ENCODE measurements at regions not wholly inside any gene's neighbourhood (a gene's known extent, or its start where the extent isn't known, plus 50 kb on each side); places are given as distances from the start of the nearest gene placed in this dataset.

DNA sequence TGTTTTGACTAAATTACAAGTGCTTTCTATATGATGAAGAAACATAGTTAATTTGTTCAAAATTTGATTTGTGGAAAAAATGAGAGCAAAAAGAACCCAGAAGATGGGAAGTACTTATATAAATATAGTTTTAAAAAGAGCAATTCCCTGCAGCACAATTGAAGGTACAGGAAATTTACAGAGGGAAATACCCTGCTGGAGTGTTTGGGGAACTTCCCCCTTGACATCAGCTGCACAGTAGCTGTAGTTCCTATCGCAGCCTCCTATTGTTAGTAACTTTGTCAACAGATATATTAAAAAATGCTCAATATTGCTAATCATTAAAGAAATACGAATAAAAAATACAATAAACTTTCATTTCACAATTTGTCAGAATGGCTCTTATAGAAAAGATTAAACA, 1118.8 kb upstream of the ZEB2 start:
- DNase-seq (ENCODE audit: low spot score), result peak; percentile 6
- POLR2A ChIA-PET (ENCODE audit: low non-redundant PET), result interaction anchor here (0.7 kb wide), 1 partner anchor 73 kb away, joined by 4 read pairs; no protein-coding TSS in a partner anchor
- Histone ChIP-seq H3K36me3 (ENCODE audit: insufficient read depth, low read length, poor library complexity, severe bottlenecking) (no peaks in the 10 kb centered on the region), H3K27ac (ENCODE audit: low read depth, low read length, poor library complexity, severe bottlenecking) (no peak overlapping the region), H3K27me3 (replicated peaks; ENCODE audit: insufficient read depth, low read depth, low read length, poor library complexity) (no peaks in the 10 kb centered on the region), H3K4me1 (ENCODE audit: insufficient read depth, low read length, poor library complexity, severe bottlenecking) (no peaks in the 10 kb centered on the region), H3K9me3 (ENCODE audit: low read depth, low read length, poor library complexity, severe bottlenecking) (no peaks in the 10 kb centered on the region), H3K4me3 (ENCODE audit: low read depth, low read length, poor library complexity, severe bottlenecking) (no peak overlapping the region)
- no peak for TF ChIP-seq EZH2 (IDR thresholded peaks at IDR 0.05; ENCODE audit: borderline replicate concordance, low read depth, low read length, poor library complexity, severe bottlenecking)
- TF ChIP-seq, protein P1, sequence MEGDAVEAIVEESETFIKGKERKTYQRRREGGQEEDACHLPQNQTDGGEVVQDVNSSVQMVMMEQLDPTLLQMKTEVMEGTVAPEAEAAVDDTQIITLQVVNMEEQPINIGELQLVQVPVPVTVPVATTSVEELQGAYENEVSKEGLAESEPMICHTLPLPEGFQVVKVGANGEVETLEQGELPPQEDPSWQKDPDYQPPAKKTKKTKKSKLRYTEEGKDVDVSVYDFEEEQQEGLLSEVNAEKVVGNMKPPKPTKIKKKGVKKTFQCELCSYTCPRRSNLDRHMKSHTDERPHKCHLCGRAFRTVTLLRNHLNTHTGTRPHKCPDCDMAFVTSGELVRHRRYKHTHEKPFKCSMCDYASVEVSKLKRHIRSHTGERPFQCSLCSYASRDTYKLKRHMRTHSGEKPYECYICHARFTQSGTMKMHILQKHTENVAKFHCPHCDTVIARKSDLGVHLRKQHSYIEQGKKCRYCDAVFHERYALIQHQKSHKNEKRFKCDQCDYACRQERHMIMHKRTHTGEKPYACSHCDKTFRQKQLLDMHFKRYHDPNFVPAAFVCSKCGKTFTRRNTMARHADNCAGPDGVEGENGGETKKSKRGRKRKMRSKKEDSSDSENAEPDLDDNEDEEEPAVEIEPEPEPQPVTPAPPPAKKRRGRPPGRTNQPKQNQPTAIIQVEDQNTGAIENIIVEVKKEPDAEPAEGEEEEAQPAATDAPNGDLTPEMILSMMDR (conservative IDR thresholded peaks at IDR 0.05; ENCODE audit: low read depth, low read length), result 0 out of 2 replicates have a peak, but pooled peaks have one; percentile 8
- no TSS peak for BruUV-seq (replicated peaks)
- intact Hi-C loops (cut with micrococcal nuclease; ENCODE audit: unreplicated experiment), result no loop called here
- CTCF ChIA-PET, result no interaction called here

DNA sequence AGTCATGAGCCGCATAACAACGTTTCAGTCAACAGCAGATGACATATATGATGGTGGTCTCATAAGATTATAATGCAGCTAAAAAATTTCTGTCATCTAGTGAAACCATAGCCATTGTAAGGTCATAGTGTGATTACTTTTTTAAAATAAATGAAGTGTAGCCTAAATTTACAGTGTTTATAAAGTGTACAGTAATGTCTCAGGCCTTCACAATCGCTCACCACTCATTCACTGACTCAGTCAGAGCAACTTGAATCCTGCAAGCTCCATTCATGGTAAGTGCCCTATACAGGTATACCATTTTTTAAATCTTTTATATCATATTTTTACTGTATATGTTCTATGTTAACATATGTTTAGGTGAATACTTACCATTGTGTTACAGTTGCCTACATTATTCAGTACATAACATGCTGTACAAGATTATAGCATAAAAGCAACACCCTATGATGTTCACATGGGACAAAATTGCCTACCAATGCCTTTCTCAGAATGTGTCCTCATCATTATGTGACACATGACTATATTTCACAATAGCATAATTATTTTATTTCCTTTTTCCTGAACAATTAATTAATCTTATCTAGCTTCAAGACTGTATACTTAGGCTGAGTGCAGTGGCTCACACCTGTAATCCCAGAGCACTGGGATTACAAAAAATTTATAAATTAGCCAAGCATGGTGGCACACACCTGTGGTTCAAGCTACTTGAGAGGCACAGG, 1115.9 kb upstream of the ZEB2 start:
- ChIA-PET CTCF (no interaction called here), POLR2A (ENCODE audit: low non-redundant PET) (no interaction called here)
- TF ChIP-seq, protein P1 (conservative IDR thresholded peaks at IDR 0.05; ENCODE audit: low read depth, low read length), result no peak
- TF ChIP-seq EZH2 (IDR thresholded peaks at IDR 0.05; ENCODE audit: borderline replicate concordance, low read depth, low read length, poor library complexity, severe bottlenecking), result no peak
- intact Hi-C loops (cut with micrococcal nuclease; ENCODE audit: unreplicated experiment), result no loop called here
- Histone ChIP-seq H3K27ac (ENCODE audit: low read depth, low read length, poor library complexity, severe bottlenecking) (no peak overlapping the region), H3K36me3 (ENCODE audit: insufficient read depth, low read length, poor library complexity, severe bottlenecking) (no peaks in the 10 kb centered on the region), H3K4me3 (ENCODE audit: low read depth, low read length, poor library complexity, severe bottlenecking) (no peak overlapping the region), H3K4me1 (ENCODE audit: insufficient read depth, low read length, poor library complexity, severe bottlenecking) (no peaks in the 10 kb centered on the region), H3K27me3 (replicated peaks; ENCODE audit: insufficient read depth, low read depth, low read length, poor library complexity) (no peaks in the 10 kb centered on the region), H3K9me3 (ENCODE audit: low read depth, low read length, poor library complexity, severe bottlenecking) (no peaks in the 10 kb centered on the region)
- DNase-seq (ENCODE audit: low spot score), result no peak
- no TSS peak for BruUV-seq (replicated peaks)

DNA sequence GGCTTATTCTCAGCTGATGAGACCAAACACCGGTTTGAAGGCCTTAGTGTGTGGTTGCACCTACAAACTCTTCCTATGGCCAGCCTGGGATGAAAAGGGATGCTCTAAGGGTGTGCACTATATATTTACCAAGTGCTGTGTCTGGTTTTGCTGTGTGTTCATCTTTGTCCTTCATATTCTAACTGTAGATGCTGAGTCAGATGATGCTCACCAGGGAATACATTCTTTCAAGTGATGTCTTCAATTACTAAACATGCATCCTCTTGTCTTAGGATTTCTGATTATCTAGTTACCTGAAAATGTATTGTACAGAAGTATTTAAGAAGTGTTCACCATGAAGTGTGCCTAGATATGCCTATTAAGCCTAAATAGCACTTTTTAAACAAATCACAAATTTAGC, 1111.6 kb upstream of the ZEB2 start:
- DNase-seq (ENCODE audit: low spot score), result no peak
- intact Hi-C loops (cut with micrococcal nuclease; ENCODE audit: unreplicated experiment), result no loop called here
- Histone ChIP-seq H3K27me3 (replicated peaks; ENCODE audit: insufficient read depth, low read depth, low read length, poor library complexity) (no peaks in the 10 kb centered on the region), H3K4me3 (ENCODE audit: low read depth, low read length, poor library complexity, severe bottlenecking) (no peak overlapping the region), H3K36me3 (ENCODE audit: insufficient read depth, low read length, poor library complexity, severe bottlenecking) (no peaks in the 10 kb centered on the region), H3K27ac (ENCODE audit: low read depth, low read length, poor library complexity, severe bottlenecking) (no peak overlapping the region), H3K9me3 (ENCODE audit: low read depth, low read length, poor library complexity, severe bottlenecking) (no peaks in the 10 kb centered on the region), H3K4me1 (ENCODE audit: insufficient read depth, low read length, poor library complexity, severe bottlenecking) (no peaks in the 10 kb centered on the region)
- ChIA-PET POLR2A (ENCODE audit: low non-redundant PET) (no interaction called here), CTCF (no interaction called here)
- TF ChIP-seq, protein P1 (conservative IDR thresholded peaks at IDR 0.05; ENCODE audit: low read depth, low read length), result no peak
- no peak for TF ChIP-seq EZH2 (IDR thresholded peaks at IDR 0.05; ENCODE audit: borderline replicate concordance, low read depth, low read length, poor library complexity, severe bottlenecking)
- BruUV-seq (replicated peaks), result no TSS peak
